K562 (cell line): ENCODE measurements at regions not wholly inside any gene's neighbourhood (a gene's known extent, or its start where the extent isn't known, plus 50 kb on each side); places are given as distances from the start of the nearest gene placed in this dataset.

ENCODE experiments used
- ATAC-seq: fragments of 200-7000 bp; cut with Tn5 transposase; 3 replicates; pipeline ENCODE4 v1.9.1; 2020; ENCODE audit warnings: moderate library complexity
- BruUV-seq: library from RNA; stranded (reverse); fragments of 400-500 nt; replicated peaks from 2 replicates; lab custom pipeline; 2021; lab: Mats Ljungman, UMichigan
- CTCF ChIA-PET: fragments of 300-600 bp; formaldehyde crosslinking; extraction: SDS; loops from one replicate; lab custom pipeline; 2021; ENCODE audit warnings: low intra/inter-chr PET ratio; lab: Yijun Ruan, JAX
- POLR2A ChIA-PET: fragments of 300-600, 350-650 bp; sonication (Branson Sonifier 250); formaldehyde crosslinking; extraction: SDS; loops from one replicate; lab custom pipeline; 2021; ENCODE audit warnings: antibody characterized with exemption, inconsistent platforms; lab: Yijun Ruan, JAX
- DNase-seq, 4 experiments: peaks; one replicate each; pipeline versions ENCODE4 v3.0.0 to v3.0.0-alpha.2; 2011 to 2018; ENCODE audit warnings: low spot score in 3 of 4, mixed read lengths in 3 of 4; ENCODE audit errors: extremely low read depth in 1 of 4
- FAIRE-seq: peaks from 2 replicates; lab custom pipeline; 2011; peaks lifted over from hg19 to GRCh38; lab: Jason Lieb, UNC
- H2AFZ ChIP-seq: 2 replicates; pipeline ENCODE4 v1.6.0; 2011; ENCODE audit warnings: low read depth, low read length, control low read depth, inconsistent platforms
- H3K27ac ChIP-seq: fragments of 200-600 bp; 3 replicates; pipeline ENCODE4 v1.8.0; 2011; ENCODE audit warnings: low read depth, mild to moderate bottlenecking, control low read depth, inconsistent platforms, low read length, moderate library complexity, mixed read lengths; ENCODE audit errors: extremely low read depth
- H3K27me3 ChIP-seq, 2 experiments: fragments of 300-600 bp in 1 of 2; 2 replicates in 1 of 2; 3 replicates in 1 of 2; pipeline versions ENCODE4 v1.6.0 to v1.8.0; 2011; ENCODE audit warnings: inconsistent platforms in 2 of 2, low read length in 2 of 2, mild to moderate bottlenecking in 1 of 2, mixed read lengths in 1 of 2, moderate library complexity in 1 of 2; ENCODE audit not compliant: control insufficient read depth in 2 of 2, insufficient read depth in 2 of 2
- H3K36me3 ChIP-seq: fragments of 300-600 bp; 3 replicates; pipeline ENCODE4 v1.8.0; 2011; ENCODE audit warnings: mild to moderate bottlenecking, low read length, inconsistent platforms; ENCODE audit not compliant: control insufficient read depth, insufficient read depth
- H3K4me1 ChIP-seq, 2 experiments: fragments of 200-600 bp in 1 of 2; replicated peaks in 1 of 2; 2 replicates in 1 of 2; 3 replicates in 1 of 2; pipeline versions ENCODE4 v1.5.1 to v1.8.0; 2011; ENCODE audit warnings: inconsistent platforms in 2 of 2, low read length in 2 of 2, mild to moderate bottlenecking in 1 of 2, mixed read lengths in 1 of 2, moderate library complexity in 1 of 2; ENCODE audit not compliant: control insufficient read depth in 2 of 2, insufficient read depth in 2 of 2
- H3K4me2 ChIP-seq: 2 replicates; pipeline ENCODE4 v1.6.1; 2011; ENCODE audit warnings: low read length, control low read depth, inconsistent platforms, mixed read lengths; ENCODE audit not compliant: insufficient read depth
- H3K4me3 ChIP-seq: fragments of 200-600 bp; sonication (generic), shearing (Covaris generic); 2 replicates; pipeline ENCODE4 v1.5.1; 2016; ENCODE audit warnings: control low read depth, inconsistent platforms
- H3K79me2 ChIP-seq: fragments of 200-600 bp; 3 replicates; pipeline ENCODE4 v1.8.0; 2011; ENCODE audit warnings: low read length, inconsistent platforms; ENCODE audit not compliant: control insufficient read depth, insufficient read depth
- H3K9ac ChIP-seq, 2 experiments: 2 replicates each; pipeline versions ENCODE4 v1.6.0 to v1.6.1; 2011; ENCODE audit warnings: low read depth in 2 of 2, low read length in 2 of 2, control low read depth in 1 of 2, inconsistent platforms in 1 of 2, mild to moderate bottlenecking in 1 of 2, mixed read lengths in 1 of 2; ENCODE audit not compliant: insufficient read depth in 1 of 2
- H3K9me1 ChIP-seq: one replicate; pipeline ENCODE4 v1.6.0; 2011; ENCODE audit warnings: inconsistent platforms, mild to moderate bottlenecking, low read length, moderate library complexity; ENCODE audit not compliant: control insufficient read depth, insufficient read depth
- H3K9me3 ChIP-seq: replicated peaks from 2 replicates; pipeline ENCODE4 v1.5.1; 2011; ENCODE audit warnings: low read depth, low read length, inconsistent platforms; ENCODE audit not compliant: control insufficient read depth, insufficient read depth
- H4K20me1 ChIP-seq: replicated peaks from 2 replicates; pipeline ENCODE4 v1.6.1; 2011; ENCODE audit warnings: low read length, inconsistent platforms, mixed read lengths; ENCODE audit not compliant: control insufficient read depth, insufficient read depth
- ATF1 ChIP-seq, 2 experiments: fragments of 450-650 bp in 1 of 2; IDR thresholded peaks; 2 replicates each; pipeline ENCODE4 v1.6.1; 2016; ENCODE audit warnings: missing compliant biosample characterization in 1 of 2, missing genetic modification characterization in 1 of 2
- BCL6 ChIP-seq: fragments of 250-450 bp; sonication (Bioruptor Pico); IDR thresholded peaks from 2 replicates; pipeline ENCODE4 v1.4.0; 2020
- CBFA2T3 ChIP-seq: fragments of 450-650 bp; IDR thresholded peaks from 2 replicates; pipeline ENCODE4 v1.6.1; 2017
- CBX5 ChIP-seq: IDR thresholded peaks from 2 replicates; pipeline ENCODE4 v1.6.1; 2014; ENCODE audit warnings: low read depth, borderline replicate concordance
- CEBPG ChIP-seq, 3 experiments: fragments of 200-800 bp in 1 of 3; sonication (Bioruptor generic) in 1 of 3; sonication (generic) in 1 of 3; formaldehyde crosslinking in 1 of 3; IDR thresholded peaks in 2 of 3; conservative IDR thresholded peaks in 1 of 3; 2 replicates each; pipeline versions ENCODE4 v1.6.1 to v1.8.0; 2016 to 2022; ENCODE audit warnings: missing compliant biosample characterization in 2 of 3, missing genetic modification characterization in 2 of 3, mild to moderate bottlenecking in 1 of 3, missing genetic modification reagents in 1 of 3
- COPS2 ChIP-seq: fragments of 450-650 bp; conservative IDR thresholded peaks from 2 replicates; pipeline ENCODE4 v1.6.1; 2016; ENCODE audit warnings: mild to moderate bottlenecking, moderate library complexity
- CREB1 ChIP-seq, 2 experiments: sonication (generic) in 1 of 2; formaldehyde crosslinking in 1 of 2; IDR thresholded peaks; 2 replicates each; pipeline versions ENCODE4 v1.6.1 to v1.8.0; 2012 to 2022; ENCODE audit warnings: inconsistent platforms in 1 of 2, mild to moderate bottlenecking in 1 of 2, missing genetic modification reagents in 1 of 2, moderate library complexity in 1 of 2
- FOXK2 ChIP-seq, 2 experiments: fragments of 450-650 bp; IDR thresholded peaks in 1 of 2; conservative IDR thresholded peaks in 1 of 2; 2 replicates each; pipeline ENCODE4 v1.6.1; 2016; ENCODE audit warnings: low read depth in 2 of 2, mild to moderate bottlenecking in 1 of 2
- NR1H2 ChIP-seq: sonication (generic); formaldehyde crosslinking; IDR thresholded peaks from 2 replicates; pipeline ENCODE4 v1.4.0; 2020; ENCODE audit warnings: mild to moderate bottlenecking, missing genetic modification reagents
- PCBP1 ChIP-seq: fragments of 200-400 bp; formaldehyde crosslinking; IDR thresholded peaks from 2 replicates; pipeline ENCODE4 v1.6.1; 2018; ENCODE audit warnings: mild to moderate bottlenecking, low read depth, low read length; ENCODE audit not compliant: poor library complexity, severe bottlenecking
- POLR3A ChIP-seq: IDR thresholded peaks from 2 replicates; pipeline ENCODE4 v1.6.1; 2011; ENCODE audit warnings: borderline replicate concordance, mild to moderate bottlenecking, moderate library complexity; ENCODE audit not compliant: insufficient read length, insufficient read depth; ENCODE audit errors: extremely low read depth
- PRMT5 ChIP-seq: sonication (generic); formaldehyde crosslinking; IDR thresholded peaks from 2 replicates; pipeline ENCODE4 v1.5.0; 2020; ENCODE audit warnings: missing genetic modification reagents
- RBM22 ChIP-seq: fragments of 200-400 bp; formaldehyde crosslinking; IDR thresholded peaks from 2 replicates; pipeline ENCODE4 v1.6.1; 2018; ENCODE audit warnings: low read length, low read depth; ENCODE audit not compliant: poor library complexity, severe bottlenecking
- SMARCA5 ChIP-seq: fragments of 450-650 bp; IDR thresholded peaks from 2 replicates; pipeline ENCODE4 v1.6.1; 2016
- TGIF2 ChIP-seq: sonication (generic); formaldehyde crosslinking; IDR thresholded peaks from 2 replicates; pipeline ENCODE4 v1.8.1; 2022; ENCODE audit warnings: mild to moderate bottlenecking, missing genetic modification reagents, moderate library complexity
- ZBTB17 ChIP-seq: fragments of 450-650 bp; formaldehyde crosslinking; IDR thresholded peaks from 2 replicates; pipeline ENCODE4 v1.4.0; 2020; ENCODE audit warnings: mild to moderate bottlenecking
- ZFP30 ChIP-seq: fragments of 250-450 bp; sonication (Bioruptor Pico); IDR thresholded peaks from 2 replicates; pipeline ENCODE4 v1.8.0; 2022; ENCODE audit warnings: moderate library complexity, mild to moderate bottlenecking, inconsistent platforms, borderline replicate concordance
- ZNF121 ChIP-seq: sonication (generic); formaldehyde crosslinking; conservative IDR thresholded peaks from 2 replicates; pipeline ENCODE4 v1.8.0; 2022; ENCODE audit warnings: missing genetic modification reagents
- WGBS: fragments of 100-300 bp; shearing (Covaris generic); methylation state at CpG from one replicate; pipeline ENCODE4 v1.1.6; 2016; ENCODE audit warnings: low coverage, mixed read lengths; ENCODE audit not compliant: insufficient coverage; ENCODE audit errors: missing lambda C conversion rate; 5-methylcytosine and 5-hydroxymethylcytosine counted together
- in situ Hi-C: fragments of 300-500 bp; cut with MboI; formaldehyde crosslinking; loops from 4 replicates; pipeline ENCODE4 v1.15.0; 2018; ENCODE audit warnings: inconsistent platforms, mixed read lengths
- intact Hi-C: fragments of 100-400 bp; cut with micrococcal nuclease; formaldehyde crosslinking; loops from 2 replicates; pipeline ENCODE4 v1.14.2; 2022
- TF ChIP-seq, protein P1 (sequence below): fragments of 250-450 bp; sonication (Bioruptor Pico); IDR thresholded peaks from 2 replicates; pipeline ENCODE4 v1.4.0; 2020; ENCODE audit warnings: mild to moderate bottlenecking, moderate library complexity, borderline replicate concordance

DNA sequence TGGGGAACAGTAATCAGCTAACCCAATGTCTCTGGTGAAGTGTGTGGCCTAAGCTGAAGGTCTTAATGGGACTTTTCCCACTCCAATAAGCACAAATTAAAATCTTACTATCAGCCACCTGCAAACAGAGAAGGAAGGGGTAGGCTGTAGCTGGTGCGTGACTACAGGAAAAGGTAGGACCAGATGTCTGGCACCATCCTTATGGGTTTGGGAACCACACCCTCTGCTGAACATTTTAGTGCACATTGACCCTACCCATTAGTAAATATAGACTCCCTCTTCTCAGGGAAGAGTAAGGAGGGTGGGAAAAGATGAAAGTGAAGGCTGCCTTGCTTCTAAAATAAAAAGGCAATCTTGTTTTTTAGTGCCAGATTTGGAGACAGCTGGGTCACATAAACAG is 602.8 kb downstream of the FAT4 start:
- WGBS: 0% methylated on average over 1 of the region's 1 CpG
- ATAC-seq: no peak

DNA sequence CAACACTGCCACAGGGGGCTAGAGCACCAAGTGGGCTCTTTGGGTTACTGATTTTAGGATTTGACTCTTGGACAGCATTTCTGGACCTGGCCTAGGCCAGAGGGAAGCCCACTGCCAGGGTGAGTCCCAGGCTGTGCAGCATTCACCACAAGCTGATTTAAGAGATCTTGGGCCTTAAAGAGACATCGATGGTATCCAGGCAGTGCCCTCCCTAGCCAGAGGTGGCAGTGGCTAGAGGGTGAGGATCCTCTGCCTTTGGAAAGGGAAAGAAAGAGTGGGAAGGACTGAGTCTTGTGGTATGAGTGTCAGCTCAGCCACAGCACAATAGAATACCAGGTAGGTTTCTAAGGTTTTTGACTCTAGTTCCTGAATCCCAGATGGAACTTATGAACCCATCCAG is 613.9 kb downstream of the FAT4 start:
- intact Hi-C loops: no loop called here
- H3K27ac ChIP-seq: no peak overlapping the region
- ChIA-PET CTCF (no interaction called here), POLR2A (no interaction called here)
- DNase-seq (no peak), ATAC-seq (no peak), FAIRE-seq (no peak)
- in situ Hi-C loops: no loop called here
- no peak overlapping the region for H2AFZ ChIP-seq
- no peak overlapping the region for H3K9ac ChIP-seq
- no peaks in the 10 kb centered on the region for H3K4me1 ChIP-seq
- no peak overlapping the region for H3K4me3 ChIP-seq
- H3K9me3 ChIP-seq: no peaks in the 10 kb centered on the region
- no peaks in the 10 kb centered on the region for H3K27me3 ChIP-seq
- H3K79me2 ChIP-seq: no peaks in the 10 kb centered on the region
- no peaks in the 10 kb centered on the region for H3K9me1 ChIP-seq
- no TSS peak for BruUV-seq
- no peak overlapping the region for H3K4me2 ChIP-seq
- H4K20me1 ChIP-seq: no peaks in the 10 kb centered on the region
- H3K36me3 ChIP-seq: no peaks in the 10 kb centered on the region
- WGBS: 0% methylated on average over 1 of the region's 1 CpG
- no peak for TF ChIP-seq PRMT5
- TF ChIP-seq, protein P1, sequence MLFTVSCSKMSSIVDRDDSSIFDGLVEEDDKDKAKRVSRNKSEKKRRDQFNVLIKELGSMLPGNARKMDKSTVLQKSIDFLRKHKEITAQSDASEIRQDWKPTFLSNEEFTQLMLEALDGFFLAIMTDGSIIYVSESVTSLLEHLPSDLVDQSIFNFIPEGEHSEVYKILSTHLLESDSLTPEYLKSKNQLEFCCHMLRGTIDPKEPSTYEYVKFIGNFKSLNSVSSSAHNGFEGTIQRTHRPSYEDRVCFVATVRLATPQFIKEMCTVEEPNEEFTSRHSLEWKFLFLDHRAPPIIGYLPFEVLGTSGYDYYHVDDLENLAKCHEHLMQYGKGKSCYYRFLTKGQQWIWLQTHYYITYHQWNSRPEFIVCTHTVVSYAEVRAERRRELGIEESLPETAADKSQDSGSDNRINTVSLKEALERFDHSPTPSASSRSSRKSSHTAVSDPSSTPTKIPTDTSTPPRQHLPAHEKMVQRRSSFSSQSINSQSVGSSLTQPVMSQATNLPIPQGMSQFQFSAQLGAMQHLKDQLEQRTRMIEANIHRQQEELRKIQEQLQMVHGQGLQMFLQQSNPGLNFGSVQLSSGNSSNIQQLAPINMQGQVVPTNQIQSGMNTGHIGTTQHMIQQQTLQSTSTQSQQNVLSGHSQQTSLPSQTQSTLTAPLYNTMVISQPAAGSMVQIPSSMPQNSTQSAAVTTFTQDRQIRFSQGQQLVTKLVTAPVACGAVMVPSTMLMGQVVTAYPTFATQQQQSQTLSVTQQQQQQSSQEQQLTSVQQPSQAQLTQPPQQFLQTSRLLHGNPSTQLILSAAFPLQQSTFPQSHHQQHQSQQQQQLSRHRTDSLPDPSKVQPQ (CRISPR knock-in tag): no peak
- TF ChIP-seq CEBPG (CRISPR knock-in tag; IDR thresholded peaks at IDR 0.05): no peak
- TF ChIP-seq CEBPG (tag; conservative IDR thresholded peaks at IDR 0.05 in 1 of 2, IDR thresholded peaks at IDR 0.05 in 1 of 2): no peak
- TF ChIP-seq NR1H2 (CRISPR knock-in tag): no peak
- TF ChIP-seq TGIF2: no peak
- TF ChIP-seq ZNF121: no peak

More for the DNA sequence above, 602.8 kb downstream of the FAT4 start:
- CTCF ChIA-PET: no interaction called here
- Histone ChIP-seq H3K79me2 (no peaks in the 10 kb centered on the region), H3K9me3 (no peaks in the 10 kb centered on the region), H3K4me2 (no peak overlapping the region), H3K9ac (no peak overlapping the region), H3K9me1 (no peaks in the 10 kb centered on the region), H3K4me3 (no peak overlapping the region), H3K4me1 (no peaks in the 10 kb centered on the region), H4K20me1 (no peaks in the 10 kb centered on the region), H3K27ac (no peak overlapping the region), H3K36me3 (no peaks in the 10 kb centered on the region), H3K27me3 (no peaks in the 10 kb centered on the region), H2AFZ (no peak overlapping the region)
- in situ Hi-C loops (no loop called here), intact Hi-C loops (no loop called here)
- POLR2A ChIA-PET: no interaction called here
- TF ChIP-seq ZBTB17 (no peak), CBX5 (no peak), SMARCA5 (no peak), PCBP1 (no peak), ZFP30 (CRISPR knock-in tag) (no peak), FOXK2 (conservative IDR thresholded peaks at IDR 0.05 in 1 of 2, IDR thresholded peaks at IDR 0.05 in 1 of 2; ENCODE audit: low read depth in 2 of 2) (no peak), BCL6 (no peak), ATF1 (CRISPR knock-in tag; IDR thresholded peaks at IDR 0.05) (no peak), ATF1 (tag; IDR thresholded peaks at IDR 0.05) (no peak), CBFA2T3 (no peak), COPS2 (no peak), RBM22 (no peak), POLR3A (no peak), CREB1 (IDR thresholded peaks at IDR 0.05) (no peak), CREB1 (CRISPR knock-in tag; IDR thresholded peaks at IDR 0.05) (no peak)
- FAIRE-seq (no peak), DNase-seq (no peak)
- BruUV-seq: no TSS peak
